IMR-90 (cell line): ENCODE measurements at regions not wholly inside any gene's neighbourhood (a gene's known extent, or its start where the extent isn't known, plus 50 kb on each side); places are given as distances from the start of the nearest gene placed in this dataset.

Experiments
- ATAC-seq: fragments of 200-7000 bp; cut with Tn5 transposase; 2 replicates; pipeline ENCODE4 v1.9.1; 2020; ENCODE audit warnings: low read depth, mild to moderate bottlenecking, moderate library complexity
- BruUV-seq: library from RNA; stranded (reverse); fragments of 400-500 nt; replicated peaks from 2 replicates; lab custom pipeline; 2021; lab: Mats Ljungman, UMichigan
- CTCF ChIA-PET: fragments of 300-600 bp; formaldehyde crosslinking; extraction: SDS; loops from one replicate; lab custom pipeline; 2021; ENCODE audit warnings: antibody characterized with exemption; lab: Yijun Ruan, JAX
- POLR2A ChIA-PET: fragments of 300-600 bp; sonication (Branson Sonifier 250); formaldehyde crosslinking; loops from one replicate; lab custom pipeline; 2022; ENCODE audit warnings: antibody characterized with exemption; ENCODE audit not compliant: unreplicated experiment; lab: Charles Lee
- DNase-seq: peaks from one replicate; pipeline ENCODE4 v3.0.0; 2013
- H2AFZ ChIP-seq: replicated peaks from 2 replicates; pipeline ENCODE3; 2013; ENCODE audit warnings: low read length, mild to moderate bottlenecking; ENCODE audit not compliant: poor library complexity
- H2AK5ac ChIP-seq: 2 replicates; pipeline ENCODE4 v1.6.1; 2013; ENCODE audit warnings: low read depth, low read length, inconsistent platforms
- H2AK9ac ChIP-seq: replicated peaks from 2 replicates; pipeline ENCODE3; 2013; ENCODE audit warnings: mild to moderate bottlenecking, low read depth, low read length, moderate library complexity; ENCODE audit not compliant: poor library complexity
- H2BK120ac ChIP-seq: 2 replicates; pipeline ENCODE4 v1.6.1; 2013; ENCODE audit warnings: low read depth, low read length, inconsistent platforms
- H2BK15ac ChIP-seq: 3 replicates; pipeline ENCODE4 v1.6.1; 2013; ENCODE audit warnings: low read depth, low read length, inconsistent platforms
- H2BK20ac ChIP-seq: 2 replicates; pipeline ENCODE4 v1.6.1; 2013; ENCODE audit warnings: low read depth, mild to moderate bottlenecking, inconsistent platforms, low read length, moderate library complexity
- H2BK5ac ChIP-seq: 2 replicates; pipeline ENCODE4 v1.6.1; 2013; ENCODE audit warnings: mild to moderate bottlenecking, low read depth, low read length, inconsistent platforms; ENCODE audit not compliant: poor library complexity, severe bottlenecking
- H3K14ac ChIP-seq: replicated peaks from 2 replicates; pipeline ENCODE4 v1.6.1; 2013; ENCODE audit warnings: low read depth, low read length, inconsistent platforms
- H3K18ac ChIP-seq: 2 replicates; pipeline ENCODE4 v1.6.1; 2013; ENCODE audit warnings: low read depth, low read length, control low read depth
- H3K23ac ChIP-seq: 2 replicates; pipeline ENCODE4 v1.6.1; 2013; ENCODE audit warnings: low read depth, low read length, inconsistent platforms
- H3K27ac ChIP-seq: 2 replicates; pipeline ENCODE4 v1.5.1; 2013; ENCODE audit warnings: mild to moderate bottlenecking, control low read depth, low read length; ENCODE audit not compliant: insufficient read depth
- H3K27me3 ChIP-seq: 2 replicates; pipeline ENCODE4 v1.6.1; 2013; ENCODE audit warnings: low read length; ENCODE audit not compliant: control insufficient read depth, insufficient read depth
- H3K36me3 ChIP-seq: 2 replicates; pipeline ENCODE4 v1.6.1; 2013; ENCODE audit warnings: low read length, mixed read lengths; ENCODE audit not compliant: control insufficient read depth, insufficient read depth
- H3K4ac ChIP-seq: 2 replicates; pipeline ENCODE4 v1.6.1; 2013; ENCODE audit warnings: low read depth, low read length, inconsistent platforms
- H3K4me1 ChIP-seq: 2 replicates; pipeline ENCODE4 v1.6.1; 2013; ENCODE audit warnings: low read length, mixed read lengths; ENCODE audit not compliant: control insufficient read depth, insufficient read depth
- H3K4me2 ChIP-seq: 2 replicates; pipeline ENCODE4 v1.6.1; 2013; ENCODE audit warnings: low read depth, mild to moderate bottlenecking, control low read depth, low read length, moderate library complexity
- H3K4me3 ChIP-seq: 2 replicates; pipeline ENCODE4 v1.5.1; 2013; ENCODE audit warnings: low read depth, mild to moderate bottlenecking, control low read depth, low read length, moderate library complexity; ENCODE audit not compliant: insufficient read depth
- H3K56ac ChIP-seq: 2 replicates; pipeline ENCODE4 v1.6.1; 2013; ENCODE audit warnings: low read length, inconsistent platforms; ENCODE audit not compliant: insufficient read depth; ENCODE audit errors: extremely low read depth
- H3K79me1 ChIP-seq, 2 experiments: 2 replicates each; pipeline ENCODE4 v1.6.1; 2013; ENCODE audit warnings: low read length in 2 of 2, inconsistent platforms in 1 of 2, low read depth in 1 of 2
- H3K9ac ChIP-seq: 2 replicates; pipeline ENCODE4 v1.6.1; 2013; ENCODE audit warnings: low read depth, low read length, control low read depth
- H3K9me1 ChIP-seq: 2 replicates; pipeline ENCODE4 v1.6.1; 2013; ENCODE audit warnings: low read length, inconsistent platforms; ENCODE audit not compliant: insufficient read depth
- H3K9me3 ChIP-seq: 2 replicates; pipeline ENCODE4 v1.6.1; 2013; ENCODE audit warnings: low read length; ENCODE audit not compliant: control insufficient read depth, insufficient read depth
- H4K20me1 ChIP-seq: 2 replicates; pipeline ENCODE4 v1.6.1; 2013; ENCODE audit warnings: low read length, inconsistent platforms; ENCODE audit not compliant: insufficient read depth
- H4K5ac ChIP-seq: 2 replicates; pipeline ENCODE4 v1.6.1; 2013; ENCODE audit warnings: mild to moderate bottlenecking, low read depth, low read length, control low read depth
- H4K8ac ChIP-seq, 2 experiments: 2 replicates each; pipeline ENCODE4 v1.6.1; 2013; ENCODE audit warnings: low read depth in 2 of 2, low read length in 2 of 2, control low read depth in 1 of 2, inconsistent platforms in 1 of 2
- H4K91ac ChIP-seq: 2 replicates; pipeline ENCODE4 v1.6.1; 2013; ENCODE audit warnings: low read depth, low read length, inconsistent platforms; ENCODE audit not compliant: insufficient read depth
- RAD21 ChIP-seq: IDR thresholded peaks from 2 replicates; pipeline ENCODE4 v1.6.1; 2012; ENCODE audit warnings: low read length, improper control_type of control experiment
- SMC3 ChIP-seq: fragments of 150-350 bp; IDR thresholded peaks from 2 replicates; pipeline ENCODE4 v1.6.1; 2016; ENCODE audit warnings: low read depth, mild to moderate bottlenecking, antibody characterized with exemption, low read length, moderate library complexity
- WGBS, 2 experiments: methylation state at CpG; one replicate each; pipeline versions ENCODE4 v1.1.5 to v1.1.7; 2013; ENCODE audit warnings: missing lambda C conversion rate in 2 of 2; ENCODE audit not compliant: insufficient read length in 1 of 2; ENCODE audit errors: extremely low coverage in 2 of 2; 5-methylcytosine and 5-hydroxymethylcytosine counted together
- dilution Hi-C: fragments of 300-500 bp; cut with HindIII; formaldehyde crosslinking; loops from one replicate; pipeline ENCODE4 v1.14.3; 2018; ENCODE audit warnings: low sequenced_read_pairs; ENCODE audit not compliant: unreplicated experiment
- in situ Hi-C: fragments of 300-500 bp; cut with MboI; formaldehyde crosslinking; loops from 3 replicates; pipeline ENCODE4 v1.14.3; 2019; ENCODE audit warnings: low sequenced_read_pairs, inconsistent platforms, mixed read lengths
- intact Hi-C: fragments of 100-400 bp; cut with micrococcal nuclease; formaldehyde crosslinking; loops from 2 replicates; pipeline ENCODE4 v1.10.0; 2022
- TF ChIP-seq, protein P1 (sequence below): conservative IDR thresholded peaks from 2 replicates; pipeline ENCODE4 v1.5.1; 2012; ENCODE audit warnings: mild to moderate bottlenecking, low read depth, low read length, improper control_type of control experiment
- TF ChIP-seq, protein P2 (sequence below): fragments of 150-350 bp; IDR thresholded peaks from 2 replicates; pipeline ENCODE4 v1.6.1; 2016; ENCODE audit warnings: low read depth, mild to moderate bottlenecking, low read length, moderate library complexity, borderline replicate concordance

DNA sequence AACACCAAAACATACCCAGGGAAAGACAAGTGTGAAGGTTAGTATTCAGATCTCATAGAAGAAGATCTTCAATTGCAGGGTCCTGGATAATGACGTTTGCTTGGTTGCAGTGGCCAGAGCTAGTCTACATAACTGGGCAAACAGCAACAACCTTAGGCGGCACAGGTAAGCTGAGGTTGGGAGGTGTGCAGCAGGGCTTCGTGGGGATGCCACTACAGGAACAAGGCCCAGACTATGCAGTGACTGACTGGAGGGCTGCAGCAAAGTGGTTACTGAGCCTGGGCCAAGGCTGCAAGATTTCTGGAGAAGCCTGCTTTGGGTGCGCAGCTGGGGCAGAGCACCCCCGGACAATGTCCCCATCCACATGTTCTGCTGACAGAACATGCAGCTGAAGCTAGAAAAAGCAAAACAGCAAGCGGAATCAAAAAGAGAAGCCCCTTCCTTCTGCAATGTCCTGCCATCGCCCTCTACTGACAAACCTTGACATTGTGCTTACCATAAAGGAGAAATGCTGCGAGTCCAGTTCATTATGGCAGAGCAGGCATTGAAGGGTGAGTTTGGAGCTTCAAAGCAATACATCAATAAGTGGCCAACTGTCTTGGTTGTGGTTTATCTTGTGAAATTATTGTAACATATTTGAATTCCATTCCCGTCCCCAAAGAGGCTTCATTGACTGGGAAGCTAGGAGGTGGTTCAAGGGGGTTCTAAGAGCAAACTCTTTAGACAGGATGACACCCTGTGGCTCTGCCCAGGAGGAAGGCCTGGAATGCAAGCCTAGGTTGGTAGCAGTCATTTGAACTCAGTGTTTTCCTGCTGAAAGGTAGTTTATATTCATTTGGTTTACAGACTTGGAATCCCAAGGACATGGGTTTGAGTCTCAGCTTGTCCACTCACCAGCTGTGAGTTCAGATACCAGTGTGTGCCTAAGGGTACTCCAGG lies 217.0 kb downstream of the PDCD6IP start:
- WGBS, 2 experiments, result 96% methylated on average over 3 of the region's 9 CpGs; no CpG with 5 or more reads in 1 of the 2 experiments
- TF ChIP-seq, protein P1, sequence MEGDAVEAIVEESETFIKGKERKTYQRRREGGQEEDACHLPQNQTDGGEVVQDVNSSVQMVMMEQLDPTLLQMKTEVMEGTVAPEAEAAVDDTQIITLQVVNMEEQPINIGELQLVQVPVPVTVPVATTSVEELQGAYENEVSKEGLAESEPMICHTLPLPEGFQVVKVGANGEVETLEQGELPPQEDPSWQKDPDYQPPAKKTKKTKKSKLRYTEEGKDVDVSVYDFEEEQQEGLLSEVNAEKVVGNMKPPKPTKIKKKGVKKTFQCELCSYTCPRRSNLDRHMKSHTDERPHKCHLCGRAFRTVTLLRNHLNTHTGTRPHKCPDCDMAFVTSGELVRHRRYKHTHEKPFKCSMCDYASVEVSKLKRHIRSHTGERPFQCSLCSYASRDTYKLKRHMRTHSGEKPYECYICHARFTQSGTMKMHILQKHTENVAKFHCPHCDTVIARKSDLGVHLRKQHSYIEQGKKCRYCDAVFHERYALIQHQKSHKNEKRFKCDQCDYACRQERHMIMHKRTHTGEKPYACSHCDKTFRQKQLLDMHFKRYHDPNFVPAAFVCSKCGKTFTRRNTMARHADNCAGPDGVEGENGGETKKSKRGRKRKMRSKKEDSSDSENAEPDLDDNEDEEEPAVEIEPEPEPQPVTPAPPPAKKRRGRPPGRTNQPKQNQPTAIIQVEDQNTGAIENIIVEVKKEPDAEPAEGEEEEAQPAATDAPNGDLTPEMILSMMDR, result peak; percentile 46
- TF ChIP-seq SMC3 (peak; percentile 34), RAD21 (peak; percentile 56)
- TF ChIP-seq, protein P2, sequence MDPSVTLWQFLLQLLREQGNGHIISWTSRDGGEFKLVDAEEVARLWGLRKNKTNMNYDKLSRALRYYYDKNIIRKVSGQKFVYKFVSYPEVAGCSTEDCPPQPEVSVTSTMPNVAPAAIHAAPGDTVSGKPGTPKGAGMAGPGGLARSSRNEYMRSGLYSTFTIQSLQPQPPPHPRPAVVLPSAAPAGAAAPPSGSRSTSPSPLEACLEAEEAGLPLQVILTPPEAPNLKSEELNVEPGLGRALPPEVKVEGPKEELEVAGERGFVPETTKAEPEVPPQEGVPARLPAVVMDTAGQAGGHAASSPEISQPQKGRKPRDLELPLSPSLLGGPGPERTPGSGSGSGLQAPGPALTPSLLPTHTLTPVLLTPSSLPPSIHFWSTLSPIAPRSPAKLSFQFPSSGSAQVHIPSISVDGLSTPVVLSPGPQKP, result no peak
- H2BK120ac ChIP-seq, result peak overlapping the region; percentile 83
- no peaks in the 10 kb centered on the region for H4K20me1 ChIP-seq
- intact Hi-C loops (loop anchor here (1.0 to 10.0 kb wide), 2 partner anchors 101 to 132 kb away; no protein-coding TSS in a partner anchor), in situ Hi-C loops (no loop called here), dilution Hi-C loops (no loop called here)
- DNase-seq (peak; percentile 39), ATAC-seq (no peak)
- no peak overlapping the region; the same call in 1 of the 2 replicates for H3K14ac ChIP-seq
- H2BK15ac ChIP-seq, result peak overlapping the region; percentile 12; the same call in 1 of the 3 replicates
- H4K8ac ChIP-seq, result peak overlapping the region in 1 of 2 experiments; percentile 59; a peak in 2 of 4 replicates
- no peak overlapping the region for H3K23ac ChIP-seq
- no peaks in the 10 kb centered on the region for H3K9me3 ChIP-seq
- no TSS peak for BruUV-seq
- H2AFZ ChIP-seq, result peak overlapping the region; percentile 67
- peaks cover 11% of the 10 kb centered on the region for H3K9me1 ChIP-seq
- no peak overlapping the region for H3K9ac ChIP-seq
- peaks cover 19% of the 10 kb centered on the region for H3K4me1 ChIP-seq
- no peaks in the 10 kb centered on the region for H3K36me3 ChIP-seq
- no peak overlapping the region for H3K4me3 ChIP-seq
- H3K4ac ChIP-seq, result peak overlapping the region; percentile 72
- H3K4me2 ChIP-seq, result no peak overlapping the region
- H2BK5ac ChIP-seq, result peak overlapping the region; percentile 41
- no peaks in the 10 kb centered on the region for H3K79me1 ChIP-seq
- POLR2A ChIA-PET, result no interaction called here
- peak overlapping the region; percentile 71 for H2AK5ac ChIP-seq
- peak overlapping the region; percentile 48 for H4K91ac ChIP-seq
- CTCF ChIA-PET, result interaction anchor here (0.6 to 1.6 kb wide), 8 partner anchors 8 to 132 kb away, joined by 3 to 7 read pairs (median 4); no protein-coding TSS in a partner anchor
- peak overlapping the region; percentile 75 for H3K18ac ChIP-seq
- no peak overlapping the region for H2AK9ac ChIP-seq
- no peak overlapping the region for H3K56ac ChIP-seq
- H2BK20ac ChIP-seq, result peak overlapping the region; percentile 69; the same call in 1 of the 2 replicates
- no peaks in the 10 kb centered on the region for H3K27me3 ChIP-seq
- H4K5ac ChIP-seq, result peak overlapping the region; percentile 77; the same call in 1 of the 2 replicates
- H3K27ac ChIP-seq, result no peak overlapping the region
